ENCODE measurements at regions not wholly inside any gene's neighbourhood (a gene's known extent, or its start where the extent isn't known, plus 50 kb on each side); places are given as distances from the start of the nearest gene placed in this dataset.

GRCh38 chr16:79805621-79806020, 205.1 kb upstream of the MAF start:
- DNase-seq = no peak

- no peak for DNase-seq
Measured at GRCh38 chr16:79801646-79802045, 201.1 kb upstream of the MAF start.

- DNase-seq = no peak
Measured at GRCh38 chr16:79800016-79800608, 199.6 kb upstream of the MAF start.

- no peak for DNase-seq
Measured at GRCh38 chr16:79798416-79799053, 198.0 kb upstream of the MAF start.

- DNase-seq = no peak
Measured at GRCh38 chr16:79797486-79797885, 196.9 kb upstream of the MAF start.

GRCh38 chr16:79795556-79795955, 195.0 kb upstream of the MAF start:
- DNase-seq = no peak

GRCh38 chr16:79794941-79795340, 194.4 kb upstream of the MAF start:
- no peak for DNase-seq

- no peak for DNase-seq
Measured at GRCh38 chr16:79792664-79793351, 192.3 kb upstream of the MAF start.

GRCh38 chr16:79792076-79792475, 191.5 kb upstream of the MAF start:
- no peak for DNase-seq

- no peak for DNase-seq
Measured at GRCh38 chr16:79790854-79791253, 190.3 kb upstream of the MAF start.

- DNase-seq = no peak
Measured at GRCh38 chr16:79788949-79789348, 188.4 kb upstream of the MAF start.

GRCh38 chr16:79786389-79786788, 185.9 kb upstream of the MAF start:
- no peak for DNase-seq

- DNase-seq = no peak
Measured at GRCh38 chr16:79784007-79784406, 183.5 kb upstream of the MAF start.

- DNase-seq = no peak
Measured at GRCh38 chr16:79777679-79778078, 177.1 kb upstream of the MAF start.

GRCh38 chr16:79776243-79776847, 175.8 kb upstream of the MAF start:
- no peak for DNase-seq

- DNase-seq = no peak
Measured at GRCh38 chr16:79772784-79773183, 172.2 kb upstream of the MAF start.

- no peak for DNase-seq
Measured at GRCh38 chr16:79772048-79772447, 171.5 kb upstream of the MAF start.

- peak; percentile 76 for DNase-seq
Measured at GRCh38 chr16:79770244-79771064, 169.9 kb upstream of the MAF start.

GRCh38 chr16:79769928-79770243, 169.3 kb upstream of the MAF start:
- no peak for DNase-seq

- DNase-seq = no peak
Measured at GRCh38 chr16:79769270-79769927, 168.9 kb upstream of the MAF start.

GRCh38 chr16:79768276-79768970, 167.9 kb upstream of the MAF start:
- DNase-seq = no peak
